Chondrocyte (in vitro differentiated cells): ENCODE measurements at regions not wholly inside any gene's neighbourhood (a gene's known extent, or its start where the extent isn't known, plus 50 kb on each side); places are given as distances from the start of the nearest gene placed in this dataset.

Experiments used
- DNase-seq: peaks from one replicate; pipeline ENCODE4 v3.0.0; 2021; ENCODE audit warnings: mixed read lengths, low spot score
- H3K27ac Mint-ChIP-seq: one replicate; pipeline ENCODE4 v1.8.0; 2021; ENCODE audit warnings: mild to moderate bottlenecking, moderate library complexity, mixed read lengths; ENCODE audit not compliant: unreplicated experiment
- H3K27me3 Mint-ChIP-seq: 2 replicates; pipeline ENCODE4 v1.8.0; 2021; ENCODE audit warnings: low read depth, mixed read lengths
- H3K36me3 Mint-ChIP-seq: 2 replicates; pipeline ENCODE4 v1.8.0; 2021; ENCODE audit warnings: low read depth, mixed read lengths
- H3K4me1 Mint-ChIP-seq: 2 replicates; pipeline ENCODE4 v1.8.0; 2021; ENCODE audit warnings: low read depth, mild to moderate bottlenecking, mixed read lengths
- H3K4me3 Mint-ChIP-seq: one replicate; pipeline ENCODE4 v1.8.0; 2021; ENCODE audit warnings: mild to moderate bottlenecking, moderate library complexity, mixed read lengths; ENCODE audit not compliant: unreplicated experiment
- H3K9me3 Mint-ChIP-seq: 2 replicates; pipeline ENCODE4 v1.8.0; 2021; ENCODE audit warnings: low read depth, mixed read lengths
- CTCF ChIP-seq: fragments of 200-600 bp; sonication (generic); IDR thresholded peaks from 2 replicates; pipeline ENCODE4 v1.5.0; 2021; ENCODE audit warnings: antibody characterized with exemption, mild to moderate bottlenecking, moderate library complexity

DNA sequence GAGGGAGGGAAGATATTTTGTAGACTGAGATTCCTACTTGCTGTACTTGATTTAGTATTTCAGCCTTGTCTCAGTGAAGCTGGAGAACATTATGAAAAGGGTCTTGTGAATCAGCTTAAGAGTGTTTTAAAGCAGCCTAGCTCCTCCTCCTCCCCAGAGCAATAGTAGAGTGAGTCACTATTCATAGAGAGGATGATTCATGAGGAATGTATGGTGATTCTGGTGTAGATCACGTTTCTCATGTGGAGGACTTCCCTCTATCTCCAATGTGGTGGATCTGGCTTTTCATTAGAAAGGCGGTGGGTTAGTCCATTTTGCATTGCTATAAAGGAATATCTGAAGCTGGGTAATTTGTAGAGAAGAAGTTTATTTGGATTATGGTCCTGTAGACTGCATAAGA lies 340.1 kb upstream of the CHRM2 start:
- Mint-ChIP-seq H3K36me3 (no peaks in the 10 kb centered on the region), H3K27me3 (no peaks in the 10 kb centered on the region), H3K9me3 (peaks cover 2% of the 10 kb centered on the region), H3K4me3 (no peak overlapping the region), H3K27ac (peak overlapping the region; percentile 2), H3K4me1 (peaks cover 11% of the 10 kb centered on the region)
- DNase-seq: no peak
- TF ChIP-seq CTCF: no peak

DNA sequence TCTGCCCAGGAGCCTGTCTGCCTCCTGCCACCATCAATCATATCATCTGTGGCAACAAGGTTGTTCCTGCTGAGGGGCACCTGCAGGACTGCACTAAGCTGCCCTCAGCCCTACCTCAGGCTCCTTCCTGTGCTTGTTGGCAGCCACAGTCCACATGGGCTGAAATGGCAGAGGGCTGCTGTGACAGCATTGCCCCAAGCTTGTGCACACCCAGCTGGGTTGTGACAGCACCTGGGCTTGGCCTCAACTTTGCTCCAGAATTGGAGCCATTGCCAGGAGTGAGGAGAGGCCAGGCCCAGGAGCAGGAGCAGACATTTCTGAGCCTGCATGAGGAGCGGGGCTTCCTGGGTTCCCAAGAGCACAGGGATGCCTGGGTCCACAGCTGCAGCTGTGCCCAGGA lies 340.9 kb upstream of the CHRM2 start:
- Mint-ChIP-seq H3K27me3 (no peaks in the 10 kb centered on the region), H3K27ac (no peak overlapping the region), H3K9me3 (peaks cover 2% of the 10 kb centered on the region), H3K4me3 (no peak overlapping the region), H3K36me3 (no peaks in the 10 kb centered on the region), H3K4me1 (peaks cover 11% of the 10 kb centered on the region)
- DNase-seq: no peak
- no peak for TF ChIP-seq CTCF

- peak; percentile 82 for DNase-seq
Measured at GRCh38 chr7:136526408-136527105, 341.9 kb upstream of the CHRM2 start.

DNA sequence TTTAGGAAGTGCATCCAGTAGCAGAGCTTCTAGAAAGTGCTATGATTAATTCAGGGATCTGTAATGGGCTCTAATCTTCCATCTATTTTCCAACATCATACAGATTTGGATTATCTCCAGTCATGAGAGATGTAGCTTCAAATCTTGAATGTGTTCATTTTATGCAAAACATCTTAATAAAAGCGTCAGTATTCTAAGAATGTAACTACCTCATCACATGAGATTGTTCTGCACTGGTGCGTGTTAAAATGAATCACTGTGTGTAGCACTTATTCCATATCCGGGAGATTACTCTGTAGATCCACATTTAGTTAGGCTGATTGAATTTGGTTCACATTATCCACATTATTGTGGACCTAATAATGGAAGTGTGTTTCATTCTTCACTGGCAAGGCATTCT lies 344.9 kb upstream of the CHRM2 start:
- H3K9me3 Mint-ChIP-seq: peaks cover 2% of the 10 kb centered on the region
- H3K27ac Mint-ChIP-seq: no peak overlapping the region
- DNase-seq: no peak
- TF ChIP-seq CTCF: no peak
- H3K4me1 Mint-ChIP-seq: peaks cover 8% of the 10 kb centered on the region
- peaks cover 12% of the 10 kb centered on the region for H3K27me3 Mint-ChIP-seq
- H3K4me3 Mint-ChIP-seq: no peak overlapping the region
- no peaks in the 10 kb centered on the region for H3K36me3 Mint-ChIP-seq

More at GRCh38 chr7:136526408-136527105, 341.9 kb upstream of the CHRM2 start:
- Mint-ChIP-seq H3K27ac (no peak overlapping the region), H3K27me3 (no peaks in the 10 kb centered on the region), H3K4me3 (no peak overlapping the region), H3K4me1 (peaks cover 11% of the 10 kb centered on the region), H3K36me3 (no peaks in the 10 kb centered on the region), H3K9me3 (peaks cover 2% of the 10 kb centered on the region)
- TF ChIP-seq CTCF: no peak

DNA sequence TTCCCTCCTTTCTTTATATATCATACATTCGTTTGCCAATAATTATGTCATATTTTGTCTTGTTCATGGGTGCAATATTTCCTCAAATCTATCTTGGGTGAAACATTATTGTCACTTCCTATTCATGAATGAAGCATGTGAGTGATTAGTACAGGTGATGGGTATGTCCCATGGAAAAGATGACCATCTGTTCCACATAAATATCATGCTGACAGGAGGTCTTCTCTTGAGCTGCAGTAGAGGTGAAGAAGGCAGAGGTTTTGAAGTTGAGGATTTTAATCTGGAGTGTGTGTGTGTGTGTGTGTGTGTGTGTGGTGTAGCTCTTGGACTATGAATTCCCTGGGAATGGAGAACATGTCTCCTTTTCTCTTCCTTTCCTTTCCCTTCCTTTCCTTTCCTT lies 350.5 kb upstream of the CHRM2 start:
- no peak for DNase-seq
- Mint-ChIP-seq H3K27me3 (peaks cover 16% of the 10 kb centered on the region), H3K4me3 (no peak overlapping the region), H3K27ac (no peak overlapping the region), H3K9me3 (peaks cover 4% of the 10 kb centered on the region), H3K4me1 (no peaks in the 10 kb centered on the region), H3K36me3 (no peaks in the 10 kb centered on the region)
- TF ChIP-seq CTCF: no peak
